Islet of Langerhans (tissue), 1 donor: ENCODE measurements at regions not wholly inside any gene's neighbourhood (a gene's known extent, or its start where the extent isn't known, plus 50 kb on each side); places are given as distances from the start of the nearest gene placed in this dataset.
"Not testable (repeated sequence)": the region's sequence is repeated elsewhere in the genome, so short reads cannot be mapped to it uniquely, and the experiment has no call there.

Source experiments
- FAIRE-seq: peaks from one replicate; lab custom pipeline; 2011; peaks lifted over from hg19 to GRCh38; lab: Jason Lieb, UNC

GRCh38 chr20:41783423-41784208, 165.4 kb upstream of the CHD6 start:
- FAIRE-seq, result no peak

DNA sequence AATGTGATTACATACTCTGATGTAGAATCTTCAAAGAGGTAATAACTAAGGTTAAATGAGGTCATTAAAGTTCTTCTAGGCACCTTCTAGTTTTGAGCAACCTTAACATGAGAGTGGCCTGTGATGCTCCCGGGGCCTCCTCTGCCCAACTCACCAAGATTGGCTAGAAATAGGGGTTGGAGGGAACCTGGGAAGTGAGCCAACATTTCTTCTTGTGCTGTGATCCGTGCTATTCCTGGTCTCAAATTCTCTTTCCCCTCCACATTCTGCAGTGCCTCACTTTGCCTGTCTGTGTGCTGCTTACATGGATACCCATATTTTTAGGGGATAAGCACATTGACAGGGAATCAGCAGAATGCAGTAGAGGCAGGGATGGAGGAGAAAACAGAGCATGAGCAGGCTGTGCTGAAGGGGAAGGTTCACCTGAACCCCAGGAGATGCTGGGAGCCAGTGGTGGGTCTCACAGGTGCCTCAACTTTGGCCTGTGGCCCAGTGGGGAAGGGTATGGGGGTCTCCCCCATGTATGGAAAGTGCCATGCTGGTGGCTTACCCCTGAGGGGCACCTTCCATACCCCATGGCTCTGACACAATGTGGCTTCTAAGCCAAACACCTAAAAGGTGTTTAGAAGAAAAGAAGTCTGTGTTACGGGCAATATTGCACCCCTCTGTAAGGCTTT, 164.7 kb upstream of the CHD6 start:
- no peak for FAIRE-seq

DNA sequence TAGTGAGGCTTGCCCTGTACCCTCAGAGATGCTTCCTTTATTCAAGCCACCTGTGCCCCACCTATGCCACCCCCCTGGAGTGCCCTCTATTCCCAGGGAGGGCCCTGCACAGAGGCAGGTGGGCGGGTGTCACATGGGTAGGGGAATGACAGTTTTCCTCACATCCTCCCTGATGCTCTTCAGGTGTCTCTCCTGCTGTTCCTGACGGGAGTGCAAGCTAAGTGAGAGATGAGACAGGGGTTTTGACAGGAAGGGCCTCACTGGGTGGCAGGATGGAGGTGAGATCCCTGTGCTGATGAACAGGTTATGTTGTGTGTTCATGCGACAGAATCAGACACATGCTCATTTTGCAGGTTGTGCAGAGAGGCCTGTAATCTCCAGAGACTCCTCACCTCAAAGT, 164.1 kb upstream of the CHD6 start:
- no peak for FAIRE-seq

DNA sequence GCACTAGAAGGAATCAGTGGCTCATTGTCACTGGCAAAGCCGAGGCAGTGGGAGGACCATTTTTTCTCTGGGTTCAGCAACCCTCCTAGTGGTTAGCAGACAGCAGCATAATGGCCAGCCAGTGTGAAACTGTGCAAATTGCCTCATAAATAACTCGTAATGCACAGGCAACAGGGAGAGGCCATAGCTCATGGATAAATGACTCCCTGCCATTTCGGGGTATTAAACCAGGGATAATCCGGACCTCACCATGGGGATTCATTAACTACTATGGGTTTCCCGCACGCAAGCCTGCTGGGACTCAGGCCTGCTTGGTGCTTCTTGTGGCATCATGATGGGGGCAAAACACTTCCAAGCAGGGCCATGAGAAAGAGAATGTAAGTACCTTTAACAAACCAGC, 158.2 kb upstream of the CHD6 start:
- no peak for FAIRE-seq

DNA sequence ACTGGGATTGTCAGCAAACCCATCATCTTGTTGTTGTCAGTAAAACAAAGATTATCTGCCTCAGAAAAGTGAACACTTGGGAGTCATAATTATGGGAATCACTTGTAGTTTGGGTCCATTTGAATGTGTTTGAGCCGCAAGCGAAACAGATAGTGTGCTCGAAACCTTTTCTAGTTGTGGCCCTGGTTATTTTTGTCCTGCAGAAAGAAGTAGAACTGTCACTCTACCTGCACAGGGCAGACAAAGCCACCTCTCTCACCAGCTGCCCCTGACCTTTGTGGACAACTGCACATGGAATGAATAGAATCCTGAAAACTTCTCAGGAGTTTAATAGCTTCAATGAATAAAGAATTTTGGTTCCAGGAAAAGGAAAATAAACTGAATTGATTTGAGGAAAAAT, 156.1 kb upstream of the CHD6 start:
- no peak for FAIRE-seq

- no peak for FAIRE-seq
Observed at GRCh38 chr20:41770965-41771364, 152.8 kb upstream of the CHD6 start.

GRCh38 chr20:41770427-41770826, 152.2 kb upstream of the CHD6 start:
- no peak for FAIRE-seq

- no peak for FAIRE-seq
Observed at GRCh38 chr20:41769592-41770018, 151.4 kb upstream of the CHD6 start.

DNA sequence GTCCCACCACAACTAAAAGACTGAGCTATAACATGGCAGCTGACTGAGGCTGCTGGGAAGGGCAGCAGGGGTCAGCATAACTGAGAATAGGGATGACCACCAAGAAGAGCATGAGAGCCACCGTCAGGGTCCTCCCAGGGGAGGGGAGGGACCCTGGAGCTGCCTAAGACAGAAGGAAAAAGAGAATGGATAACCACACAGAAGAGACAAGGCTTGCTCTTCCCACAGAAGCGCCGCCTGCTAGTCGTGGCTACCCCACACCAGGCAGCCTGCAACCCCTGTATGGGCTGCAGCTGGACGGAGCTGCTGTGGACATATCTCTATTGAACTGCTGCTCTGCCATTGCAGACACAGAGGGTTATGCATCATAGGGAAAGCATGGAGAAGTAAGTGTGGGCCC, 132.0 kb upstream of the CHD6 start:
- FAIRE-seq, result no peak

DNA sequence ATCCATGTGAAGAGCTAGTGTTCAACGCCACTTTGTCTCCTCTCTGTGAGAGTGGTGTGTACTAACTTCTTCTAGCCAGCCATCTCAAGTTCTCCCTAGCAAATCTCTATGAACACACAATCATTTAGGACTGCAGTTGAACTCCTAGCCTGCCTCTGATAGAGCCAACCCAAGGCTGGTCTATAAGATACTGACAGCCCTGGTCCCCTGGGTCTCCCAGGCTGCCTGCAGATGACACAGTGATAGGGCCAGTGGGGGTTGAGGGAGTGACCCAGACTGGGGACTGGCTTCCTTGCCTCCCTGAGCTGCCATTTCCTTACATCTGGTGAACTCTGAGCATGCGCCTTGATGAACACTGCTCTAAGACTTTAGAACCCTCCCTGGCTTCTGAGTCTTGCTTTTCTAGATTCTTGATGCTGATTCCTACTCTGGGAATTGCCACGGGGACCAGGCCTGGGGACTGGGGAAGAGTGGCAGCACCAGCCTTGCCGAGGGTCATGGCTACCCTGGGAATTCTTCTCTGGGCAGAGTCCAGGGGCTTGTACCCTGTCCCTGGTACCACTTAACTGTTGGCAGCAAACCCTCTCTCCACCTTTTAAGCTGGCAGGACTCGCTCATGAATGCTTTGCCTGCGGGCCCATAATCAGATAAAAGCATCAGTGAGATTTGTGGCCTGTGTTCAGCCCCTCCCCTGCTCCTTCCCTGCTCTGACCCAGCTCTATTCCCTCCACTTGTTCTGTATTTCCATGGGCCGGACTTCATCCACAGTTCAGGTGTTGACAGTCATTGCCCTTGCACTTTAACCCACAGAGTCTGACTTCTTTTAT, 130.8 kb upstream of the CHD6 start:
- FAIRE-seq, result no peak

DNA sequence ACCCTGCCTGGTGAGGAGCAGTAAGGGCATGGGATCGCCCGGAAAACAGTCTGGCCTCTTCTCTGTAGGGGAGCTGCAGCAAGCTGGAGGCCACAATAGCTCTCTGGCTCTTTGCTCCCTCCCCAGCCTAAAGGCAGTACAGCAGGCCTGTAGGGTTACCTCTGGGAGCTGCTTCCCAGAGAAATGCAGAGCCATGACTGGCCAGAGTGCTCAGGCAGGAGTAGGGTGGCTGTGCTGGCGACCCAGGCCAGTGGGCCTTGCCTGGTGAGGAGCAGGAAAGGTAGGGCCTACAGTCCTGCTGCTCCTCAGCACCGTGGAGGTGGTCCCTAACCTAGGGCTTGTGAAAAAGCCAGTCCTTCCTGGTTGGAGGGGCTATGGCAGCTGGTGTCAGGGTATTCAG, 129.9 kb upstream of the CHD6 start:
- no peak for FAIRE-seq

DNA sequence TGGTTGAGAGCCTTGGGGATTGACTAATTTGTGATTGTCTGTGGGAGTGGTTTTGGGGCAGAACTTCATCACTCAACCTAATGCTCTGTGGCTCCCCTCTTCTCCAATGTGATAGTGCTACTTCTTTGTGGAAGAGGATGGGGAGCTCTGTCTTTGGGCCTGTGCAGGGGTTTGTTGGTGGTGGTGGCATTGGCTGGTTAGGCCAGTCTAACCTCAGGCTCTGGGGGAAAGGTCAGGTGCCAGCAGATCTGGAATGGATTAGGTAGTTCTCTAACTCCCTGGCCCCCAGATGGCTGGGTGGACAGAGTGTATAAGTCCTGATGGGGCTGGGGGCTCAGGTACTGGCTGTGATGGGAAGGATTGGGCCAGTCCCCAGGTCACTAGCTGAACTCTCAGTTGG, 129.0 kb upstream of the CHD6 start:
- no peak for FAIRE-seq

DNA sequence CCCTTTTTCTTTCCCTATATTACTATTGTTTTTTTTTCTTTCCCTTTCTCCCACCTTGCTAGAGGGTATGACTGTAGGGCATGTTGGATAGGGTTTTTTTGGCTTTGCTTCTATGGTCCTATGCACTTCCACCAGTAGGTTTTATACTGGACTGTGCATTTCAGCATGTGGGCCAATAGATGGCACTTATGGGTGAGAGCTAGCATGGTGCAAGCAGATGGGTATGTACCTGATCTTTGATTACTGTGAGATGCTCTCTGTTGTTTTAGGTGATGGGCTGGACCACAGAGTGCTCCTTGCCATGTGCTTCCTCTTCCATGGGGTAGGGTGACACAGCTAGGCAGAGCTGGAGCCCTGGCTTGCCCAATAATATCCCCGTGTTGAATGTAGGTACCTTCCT, 128.5 kb upstream of the CHD6 start:
- FAIRE-seq, result no peak

DNA sequence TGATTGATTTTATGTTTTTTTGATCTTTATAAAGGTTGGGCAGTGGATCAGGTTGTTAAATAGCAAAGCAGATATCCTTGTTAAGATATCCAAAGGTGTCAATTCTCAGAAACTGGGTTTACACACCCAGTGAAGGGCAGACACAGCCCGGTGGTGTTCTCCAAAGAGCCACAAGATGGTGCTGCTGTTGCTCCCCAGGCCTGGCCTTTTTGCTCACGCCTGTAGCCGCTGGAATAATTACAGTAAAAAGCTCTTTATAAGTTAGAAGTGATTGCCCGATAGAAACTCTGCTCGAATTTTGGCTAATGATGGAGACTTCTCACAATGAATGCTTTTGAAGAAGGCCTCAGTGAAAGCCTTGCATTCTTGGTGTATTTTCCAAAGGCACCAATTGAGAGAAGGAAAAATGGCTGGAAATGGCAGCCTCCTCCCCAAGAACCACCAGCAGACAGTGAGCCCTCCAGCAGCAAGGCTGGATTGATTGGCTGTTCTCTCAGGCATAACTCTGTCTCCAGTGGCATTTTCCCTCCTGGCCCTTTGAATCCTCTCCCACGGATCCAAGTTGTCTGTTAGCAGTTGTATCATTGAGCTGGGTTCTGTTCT, 120.5 kb upstream of the CHD6 start:
- peak; percentile 81 for FAIRE-seq

- FAIRE-seq, result no peak
Observed at GRCh38 chr20:41735949-41736348, 117.8 kb upstream of the CHD6 start.

- FAIRE-seq, result no peak
Observed at GRCh38 chr20:41734506-41734945, 116.3 kb upstream of the CHD6 start.

GRCh38 chr20:41733151-41733550, 115.0 kb upstream of the CHD6 start:
- no peak for FAIRE-seq

GRCh38 chr20:41731198-41731597, 113.0 kb upstream of the CHD6 start:
- FAIRE-seq, result not testable (repeated sequence)

GRCh38 chr20:41727681-41728080, 109.5 kb upstream of the CHD6 start:
- FAIRE-seq, result not testable (repeated sequence)

GRCh38 chr20:41726727-41727126, 108.5 kb upstream of the CHD6 start:
- FAIRE-seq, result no peak

DNA sequence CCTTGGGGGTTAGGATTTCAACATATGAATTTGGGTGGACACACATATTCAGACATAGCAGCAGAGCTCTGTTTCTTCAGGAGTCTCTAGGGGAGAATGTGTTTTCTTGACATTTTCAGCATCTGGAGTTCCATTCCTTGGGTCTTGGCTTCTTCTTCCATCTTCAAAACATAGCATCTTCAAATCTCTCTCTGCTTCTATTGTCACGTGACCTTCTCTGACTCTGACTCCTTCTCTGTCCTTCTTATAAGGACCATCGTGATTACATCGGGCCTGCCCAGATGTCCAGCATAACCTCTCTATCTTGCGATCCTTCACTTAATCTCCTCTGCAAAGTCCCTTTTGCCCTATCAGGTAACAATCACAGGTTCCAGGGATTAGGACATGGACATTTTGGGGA, 101.0 kb upstream of the CHD6 start:
- FAIRE-seq, result no peak

- FAIRE-seq, result no peak
Observed at GRCh38 chr20:41717483-41717882, 99.3 kb upstream of the CHD6 start.

DNA sequence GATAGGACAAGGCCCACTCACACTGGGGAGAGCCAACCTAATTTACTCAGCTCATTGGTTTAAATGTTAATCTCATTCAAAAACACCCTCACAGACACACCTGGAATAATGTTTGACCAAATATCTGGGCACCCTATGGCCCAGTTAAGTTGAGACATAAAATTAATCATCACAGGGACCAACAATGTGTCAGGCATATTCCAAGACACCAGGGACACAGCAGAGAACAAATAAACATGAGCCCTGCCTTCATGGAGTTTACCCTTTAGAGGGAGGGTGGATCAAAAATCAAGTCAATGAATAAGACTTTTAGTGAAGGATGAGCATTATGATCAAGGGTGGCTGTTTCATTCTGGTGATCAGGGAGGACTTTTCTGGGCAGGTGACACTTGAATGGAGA, 98.7 kb upstream of the CHD6 start:
- no peak for FAIRE-seq
